Naive thymus-derived CD4-positive, alpha-beta T cell (primary cell): ENCODE measurements at regions not wholly inside any gene's neighbourhood (a gene's known extent, or its start where the extent isn't known, plus 50 kb on each side); places are given as distances from the start of the nearest gene placed in this dataset.

Source experiments
- ATAC-seq: fragments of 150-1000 bp; cut with Tn5 transposase; 2 replicates; pipeline ENCODE4 v1.10.0; 2021; ENCODE audit warnings: mild to moderate bottlenecking, moderate library complexity
- CTCF ChIA-PET: fragments of 350-600 bp; sonication (Branson Sonifier 250); formaldehyde crosslinking; loops from one replicate; lab custom pipeline; 2021; ENCODE audit warnings: antibody characterized with exemption; lab: Charles Lee
- POLR2A ChIA-PET: fragments of 350-600 bp; sonication (Branson Sonifier 250); formaldehyde crosslinking; loops from one replicate; lab custom pipeline; 2021; ENCODE audit warnings: antibody characterized with exemption, inconsistent platforms; lab: Charles Lee
- DNase-seq, 9 donors: peaks; one replicate each; pipeline versions ENCODE4 v3.0.0 to v3.0.0-alpha.2; 2020 to 2022; ENCODE audit warnings: mixed read lengths in 1 of 9
- H3K27ac ChIP-seq: one replicate; pipeline ENCODE4 v1.7.0; 2013; ENCODE audit warnings: mild to moderate bottlenecking, low read depth, low read length, moderate library complexity
- H3K27me3 ChIP-seq, 2 donors: one replicate each; pipeline ENCODE4 v1.7.0; 2013; ENCODE audit warnings: low read length in 2 of 2, mild to moderate bottlenecking in 2 of 2, moderate library complexity in 2 of 2; ENCODE audit not compliant: control insufficient read depth in 2 of 2, insufficient read depth in 2 of 2
- H3K36me3 ChIP-seq, 3 experiments: 1 replicate in 2 of 3; 2 replicates in 1 of 3; pipeline ENCODE4 v1.7.0; 2013; ENCODE audit warnings: low read length in 3 of 3, mild to moderate bottlenecking in 3 of 3, moderate library complexity in 1 of 3; ENCODE audit not compliant: insufficient read depth in 3 of 3, control insufficient read depth in 2 of 3
- H3K4me1 ChIP-seq, 2 donors: one replicate each; pipeline ENCODE4 v1.7.0; 2013; ENCODE audit warnings: low read length in 2 of 2, mild to moderate bottlenecking in 2 of 2, moderate library complexity in 1 of 2; ENCODE audit not compliant: control insufficient read depth in 2 of 2, insufficient read depth in 2 of 2
- H3K4me3 ChIP-seq: 2 replicates; pipeline ENCODE4 v1.7.0; 2013; ENCODE audit warnings: mild to moderate bottlenecking, low read length
- H3K9me3 ChIP-seq, 3 experiments: 1 replicate in 2 of 3; 2 replicates in 1 of 3; pipeline ENCODE4 v1.7.0; 2013; ENCODE audit warnings: low read length in 3 of 3; ENCODE audit not compliant: control insufficient read depth in 2 of 3
- H3K27ac Mint-ChIP-seq, 9 donors: one replicate each; pipeline ENCODE4 v1.8.0; 2020 to 2022; ENCODE audit warnings: mixed read lengths in 9 of 9, mild to moderate bottlenecking in 8 of 9, moderate library complexity in 5 of 9, inconsistent platforms in 2 of 9
- H3K27me3 Mint-ChIP-seq, 5 donors: one replicate each; pipeline ENCODE4 v1.8.0; 2021 to 2022; ENCODE audit warnings: mixed read lengths in 5 of 5, mild to moderate bottlenecking in 1 of 5
- H3K36me3 Mint-ChIP-seq, 5 donors: one replicate each; pipeline ENCODE4 v1.8.0; 2020 to 2022; ENCODE audit warnings: mixed read lengths in 5 of 5, mild to moderate bottlenecking in 3 of 5, inconsistent platforms in 1 of 5
- H3K4me1 Mint-ChIP-seq, 7 donors: one replicate each; pipeline ENCODE4 v1.8.0; 2020 to 2022; ENCODE audit warnings: mixed read lengths in 7 of 7, mild to moderate bottlenecking in 3 of 7, inconsistent platforms in 1 of 7
- H3K4me3 Mint-ChIP-seq, 10 donors: one replicate each; pipeline ENCODE4 v1.8.0; 2020 to 2022; ENCODE audit warnings: mild to moderate bottlenecking in 10 of 10, mixed read lengths in 10 of 10, moderate library complexity in 6 of 10, inconsistent platforms in 2 of 10
- H3K9me3 Mint-ChIP-seq, 11 donors: one replicate each; pipeline ENCODE4 v1.8.0; 2020 to 2022; ENCODE audit warnings: mixed read lengths in 11 of 11, mild to moderate bottlenecking in 4 of 11, inconsistent platforms in 1 of 11, moderate library complexity in 1 of 11
- intact Hi-C, 2 donors: fragments of 100-400 bp; cut with micrococcal nuclease; formaldehyde crosslinking; loops; one replicate each; pipeline ENCODE4 v1.15.1; 2023

GRCh38 chr12:82176026-82176425, 182.2 kb downstream of the CCDC59 start:
- Mint-ChIP-seq H3K4me1 (no peaks in the 10 kb centered on the region), H3K27ac (no peak overlapping the region), H3K36me3 (no peaks in the 10 kb centered on the region), H3K4me3 (no peak overlapping the region), H3K27me3 (no peaks in the 10 kb centered on the region), H3K9me3 (peaks cover 0 to 4% (median 0%) of the 10 kb centered on the region in 11 donors)
- Histone ChIP-seq H3K9me3 (no peaks in the 10 kb centered on the region), H3K36me3 (no peaks in the 10 kb centered on the region), H3K27ac (no peak overlapping the region), H3K4me1 (no peaks in the 10 kb centered on the region), H3K27me3 (no peaks in the 10 kb centered on the region), H3K4me3 (no peak overlapping the region)
- ChIA-PET POLR2A (no interaction called here), CTCF (no interaction called here)
- intact Hi-C loops, result no loop called here
- no peak for DNase-seq
- ATAC-seq, result no peak

- POLR2A ChIA-PET, result no interaction called here
- H3K4me3 Mint-ChIP-seq, result no peak overlapping the region
- Histone ChIP-seq H3K27ac (no peak overlapping the region), H3K4me1 (no peaks in the 10 kb centered on the region), H3K4me3 (no peak overlapping the region), H3K27me3 (no peaks in the 10 kb centered on the region), H3K9me3 (no peaks in the 10 kb centered on the region), H3K36me3 (no peaks in the 10 kb centered on the region)
- intact Hi-C loops, result no loop called here
- no peaks in the 10 kb centered on the region for H3K27me3 Mint-ChIP-seq
- H3K4me1 Mint-ChIP-seq, result no peaks in the 10 kb centered on the region
- no peak for ATAC-seq
- no peaks in the 10 kb centered on the region for H3K36me3 Mint-ChIP-seq
- H3K27ac Mint-ChIP-seq, result no peak overlapping the region
- no peak for DNase-seq
- CTCF ChIA-PET, result no interaction called here
- peaks cover 0 to 4% (median 0%) of the 10 kb centered on the region in 11 donors for H3K9me3 Mint-ChIP-seq
These were observed 183.3 kb downstream of the CCDC59 start for GRCh38 chr12:82174936-82175335.

- no peak overlapping the region for H3K4me3 Mint-ChIP-seq
- H3K27ac ChIP-seq, result no peak overlapping the region
- no peaks in the 10 kb centered on the region for H3K4me1 Mint-ChIP-seq
- POLR2A ChIA-PET, result no interaction called here
- intact Hi-C loops, result no loop called here
- H3K9me3 Mint-ChIP-seq, result peaks cover 0 to 6% (median 0%) of the 10 kb centered on the region in 11 donors
- no peaks in the 10 kb centered on the region for H3K9me3 ChIP-seq
- H3K36me3 ChIP-seq, result no peaks in the 10 kb centered on the region
- no peak for ATAC-seq
- H3K27me3 ChIP-seq, result no peaks in the 10 kb centered on the region
- no peaks in the 10 kb centered on the region for H3K27me3 Mint-ChIP-seq
- no peaks in the 10 kb centered on the region for H3K4me1 ChIP-seq
- no peak overlapping the region for H3K4me3 ChIP-seq
- DNase-seq, result no peak
- CTCF ChIA-PET, result no interaction called here
- no peaks in the 10 kb centered on the region for H3K36me3 Mint-ChIP-seq
- H3K27ac Mint-ChIP-seq, result no peak overlapping the region
These were observed 183.8 kb downstream of the CCDC59 start for GRCh38 chr12:82174383-82174782.

- peaks cover 0 to 10% (median 3%) of the 10 kb centered on the region in 11 donors for H3K9me3 Mint-ChIP-seq
- ChIA-PET POLR2A (no interaction called here), CTCF (no interaction called here)
- DNase-seq (no peak), ATAC-seq (no peak)
- H3K4me1 ChIP-seq, result no peaks in the 10 kb centered on the region
- no peaks in the 10 kb centered on the region for H3K9me3 ChIP-seq
- intact Hi-C loops, result no loop called here
- no peaks in the 10 kb centered on the region for H3K36me3 ChIP-seq
- H3K4me1 Mint-ChIP-seq, result peaks cover 0 to 2% (median 0%) of the 10 kb centered on the region in 7 donors
- no peak overlapping the region for H3K27ac ChIP-seq
- no peak overlapping the region for H3K27ac Mint-ChIP-seq
- H3K4me3 Mint-ChIP-seq, result no peak overlapping the region
- H3K27me3 ChIP-seq, result no peaks in the 10 kb centered on the region
- H3K36me3 Mint-ChIP-seq, result no peaks in the 10 kb centered on the region
- H3K4me3 ChIP-seq, result no peak overlapping the region
- H3K27me3 Mint-ChIP-seq, result no peaks in the 10 kb centered on the region
These were observed 209.1 kb downstream of the CCDC59 start for GRCh38 chr12:82149045-82149444.

GRCh38 chr12:82146740-82147139, 211.4 kb downstream of the CCDC59 start:
- no peaks in the 10 kb centered on the region for H3K4me1 ChIP-seq
- H3K36me3 ChIP-seq, result no peaks in the 10 kb centered on the region
- no peaks in the 10 kb centered on the region for H3K9me3 ChIP-seq
- H3K27ac ChIP-seq, result no peak overlapping the region
- H3K9me3 Mint-ChIP-seq, result peaks cover 0 to 13% (median 4%) of the 10 kb centered on the region in 11 donors
- no peak overlapping the region for H3K27ac Mint-ChIP-seq
- peaks cover 0 to 2% (median 0%) of the 10 kb centered on the region in 7 donors for H3K4me1 Mint-ChIP-seq
- CTCF ChIA-PET, result no interaction called here
- no peak overlapping the region for H3K4me3 Mint-ChIP-seq
- no peaks in the 10 kb centered on the region for H3K27me3 ChIP-seq
- intact Hi-C loops, result no loop called here
- POLR2A ChIA-PET, result no interaction called here
- no peaks in the 10 kb centered on the region for H3K36me3 Mint-ChIP-seq
- H3K27me3 Mint-ChIP-seq, result no peaks in the 10 kb centered on the region
- DNase-seq (no peak), ATAC-seq (no peak)
- no peak overlapping the region for H3K4me3 ChIP-seq

GRCh38 chr12:82144505-82144904, 213.7 kb downstream of the CCDC59 start:
- Histone ChIP-seq H3K27ac (no peak overlapping the region), H3K4me1 (no peaks in the 10 kb centered on the region), H3K36me3 (no peaks in the 10 kb centered on the region), H3K9me3 (no peaks in the 10 kb centered on the region), H3K27me3 (no peaks in the 10 kb centered on the region), H3K4me3 (no peak overlapping the region)
- CTCF ChIA-PET, result no interaction called here
- Mint-ChIP-seq H3K36me3 (no peaks in the 10 kb centered on the region), H3K27me3 (peaks cover 0 to 3% (median 0%) of the 10 kb centered on the region in 5 donors), H3K9me3 (peaks cover 0 to 13% (median 4%) of the 10 kb centered on the region in 11 donors), H3K27ac (no peak overlapping the region), H3K4me1 (peaks cover 0 to 2% (median 0%) of the 10 kb centered on the region in 7 donors), H3K4me3 (no peak overlapping the region)
- ATAC-seq (no peak), DNase-seq (no peak)
- intact Hi-C loops, result no loop called here
- POLR2A ChIA-PET, result no interaction called here

GRCh38 chr12:82132390-82132789, 225.8 kb downstream of the CCDC59 start:
- H3K4me1 Mint-ChIP-seq, result no peaks in the 10 kb centered on the region
- Histone ChIP-seq H3K4me3 (no peak overlapping the region), H3K36me3 (no peaks in the 10 kb centered on the region), H3K27ac (no peak overlapping the region), H3K27me3 (no peaks in the 10 kb centered on the region), H3K4me1 (no peaks in the 10 kb centered on the region), H3K9me3 (no peaks in the 10 kb centered on the region)
- no peak for DNase-seq
- no peak overlapping the region for H3K4me3 Mint-ChIP-seq
- intact Hi-C loops, result no loop called here
- no peaks in the 10 kb centered on the region for H3K27me3 Mint-ChIP-seq
- ChIA-PET CTCF (no interaction called here), POLR2A (no interaction called here)
- no peak overlapping the region for H3K27ac Mint-ChIP-seq
- no peak for ATAC-seq
- H3K9me3 Mint-ChIP-seq, result peaks cover 0 to 13% (median 1%) of the 10 kb centered on the region in 11 donors
- peaks cover 0 to 4% (median 0%) of the 10 kb centered on the region in 5 donors for H3K36me3 Mint-ChIP-seq
